ENCODE measurements at regions not wholly inside any gene's neighbourhood (a gene's known extent, or its start where the extent isn't known, plus 50 kb on each side); places are given as distances from the start of the nearest gene placed in this dataset.
"Not testable (repeated sequence)": the region's sequence is repeated elsewhere in the genome, so short reads cannot be mapped to it uniquely, and the experiment has no call there.

GRCh38 chr13:80022146-80022545 is 318.8 kb downstream of the SPRY2 start:
- no peak for DNase-seq

- DNase-seq: no peak
Measured at GRCh38 chr13:80012251-80012650, 328.7 kb downstream of the SPRY2 start.

- DNase-seq: no peak
Measured at GRCh38 chr13:80011448-80012212, 329.3 kb downstream of the SPRY2 start.

GRCh38 chr13:80010846-80011245 is 330.1 kb downstream of the SPRY2 start:
- DNase-seq: no peak

- no peak for DNase-seq
Measured at GRCh38 chr13:80010286-80010831, 330.6 kb downstream of the SPRY2 start.

- DNase-seq: no peak
Measured at GRCh38 chr13:80009760-80010159, 331.2 kb downstream of the SPRY2 start.

GRCh38 chr13:80006940-80007339 is 334.0 kb downstream of the SPRY2 start:
- DNase-seq: no peak

- no peak for DNase-seq
Measured at GRCh38 chr13:80001510-80001842, 339.4 kb downstream of the SPRY2 start.

GRCh38 chr13:80000684-80001509 is 340.0 kb downstream of the SPRY2 start:
- DNase-seq: no peak

GRCh38 chr13:79999601-80000000 is 341.3 kb downstream of the SPRY2 start:
- DNase-seq: no peak

GRCh38 chr13:79998381-79998880 is 342.5 kb downstream of the SPRY2 start:
- no peak for DNase-seq

GRCh38 chr13:79997244-79997643 is 343.7 kb downstream of the SPRY2 start:
- no peak for DNase-seq

- no peak for DNase-seq
Measured at GRCh38 chr13:79995334-79995733, 345.6 kb downstream of the SPRY2 start.

GRCh38 chr13:79992111-79992510 is 348.8 kb downstream of the SPRY2 start:
- DNase-seq: no peak

- DNase-seq: no peak
Measured at GRCh38 chr13:79990048-79990447, 350.9 kb downstream of the SPRY2 start.

GRCh38 chr13:79989217-79989661 is 351.7 kb downstream of the SPRY2 start:
- DNase-seq: no peak

- no peak for DNase-seq
Measured at GRCh38 chr13:79988573-79988972, 352.4 kb downstream of the SPRY2 start.

GRCh38 chr13:79987761-79988160 is 353.2 kb downstream of the SPRY2 start:
- DNase-seq: no peak

GRCh38 chr13:79987323-79987722 is 353.6 kb downstream of the SPRY2 start:
- no peak for DNase-seq

- no peak for DNase-seq
Measured at GRCh38 chr13:79986890-79987289, 354.0 kb downstream of the SPRY2 start.

- not testable (repeated sequence) for DNase-seq
Measured at GRCh38 chr13:79974935-79975650, 365.8 kb downstream of the SPRY2 start.

- DNase-seq: peak; percentile 1
Measured at GRCh38 chr13:79973533-79973963, 367.4 kb downstream of the SPRY2 start.

GRCh38 chr13:79972066-79972569 is 368.8 kb downstream of the SPRY2 start:
- no peak for DNase-seq
